H1 (cell line): ENCODE measurements at regions not wholly inside any gene's neighbourhood (a gene's known extent, or its start where the extent isn't known, plus 50 kb on each side); places are given as distances from the start of the nearest gene placed in this dataset.

ENCODE experiments used
- CBX5 ChIP-seq: fragments of 300-800, 300-1000 bp; sonication (generic); IDR thresholded peaks from 2 replicates; pipeline ENCODE4 v1.7.1; 2016; ENCODE audit warnings: antibody characterized with exemption, low read length, low read depth
- CTBP2 ChIP-seq: IDR thresholded peaks from 2 replicates; pipeline ENCODE4 v1.7.0; 2011; ENCODE audit warnings: borderline replicate concordance, mild to moderate bottlenecking, moderate library complexity, mixed read lengths, low read length; ENCODE audit not compliant: insufficient read depth, insufficient read length
- E2F6 ChIP-seq: IDR thresholded peaks from 2 replicates; pipeline ENCODE4 v1.6.1; 2012; ENCODE audit warnings: inconsistent platforms
- RFX5 ChIP-seq: IDR thresholded peaks from 2 replicates; pipeline ENCODE4 v1.6.1; 2011; ENCODE audit warnings: low read depth, low read length, improper control_type of control experiment, borderline replicate concordance
- SP1 ChIP-seq: IDR thresholded peaks from 2 replicates; pipeline ENCODE4 v1.6.1; 2011; ENCODE audit warnings: low read depth, low read length
- TEAD4 ChIP-seq: IDR thresholded peaks from 2 replicates; pipeline ENCODE4 v1.6.1; 2012; ENCODE audit warnings: low read depth, low read length, inconsistent platforms, mixed read lengths
- TF ChIP-seq, protein P1 (sequence below): IDR thresholded peaks from 2 replicates; pipeline ENCODE4 v1.6.1; 2012; ENCODE audit warnings: low read length, inconsistent platforms

DNA sequence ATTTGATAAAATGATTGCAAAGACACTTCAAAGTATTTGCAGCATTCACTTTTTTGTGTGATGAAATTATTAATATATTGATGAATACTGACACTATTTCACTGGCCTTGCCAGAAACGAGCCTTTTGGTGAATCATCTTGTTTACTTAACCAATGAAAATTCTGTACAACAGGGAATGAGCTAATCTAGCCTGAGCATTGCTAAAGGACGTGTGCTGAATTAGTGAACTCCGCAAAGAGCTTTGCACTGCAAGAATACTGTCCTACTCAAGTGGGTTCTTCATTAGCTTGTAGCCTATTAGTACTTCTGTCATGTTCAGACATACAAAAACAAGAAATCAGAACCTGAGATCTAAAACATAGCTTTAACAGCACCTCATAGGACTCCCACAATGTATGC, 172.0 kb upstream of the NRSN1 start (continued):
- no peak for TF ChIP-seq CBX5
- no peak for TF ChIP-seq RFX5
- TF ChIP-seq SP1 = no peak
- TF ChIP-seq TEAD4 = no peak
- TF ChIP-seq, protein P1, sequence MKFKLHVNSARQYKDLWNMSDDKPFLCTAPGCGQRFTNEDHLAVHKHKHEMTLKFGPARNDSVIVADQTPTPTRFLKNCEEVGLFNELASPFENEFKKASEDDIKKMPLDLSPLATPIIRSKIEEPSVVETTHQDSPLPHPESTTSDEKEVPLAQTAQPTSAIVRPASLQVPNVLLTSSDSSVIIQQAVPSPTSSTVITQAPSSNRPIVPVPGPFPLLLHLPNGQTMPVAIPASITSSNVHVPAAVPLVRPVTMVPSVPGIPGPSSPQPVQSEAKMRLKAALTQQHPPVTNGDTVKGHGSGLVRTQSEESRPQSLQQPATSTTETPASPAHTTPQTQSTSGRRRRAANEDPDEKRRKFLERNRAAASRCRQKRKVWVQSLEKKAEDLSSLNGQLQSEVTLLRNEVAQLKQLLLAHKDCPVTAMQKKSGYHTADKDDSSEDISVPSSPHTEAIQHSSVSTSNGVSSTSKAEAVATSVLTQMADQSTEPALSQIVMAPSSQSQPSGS = no peak
- no peak for TF ChIP-seq E2F6
- no peak for TF ChIP-seq CTBP2
- TF ChIP-seq, all 59 proteins: peak for 0
